ENCODE measurements at regions not wholly inside any gene's neighbourhood (a gene's known extent, or its start where the extent isn't known, plus 50 kb on each side); places are given as distances from the start of the nearest gene placed in this dataset.
A peak's percentile ranks its signal among the peaks of the same experiment; 100 is the strongest.
"Not testable (repeated sequence)": the region's sequence is repeated elsewhere in the genome, so short reads cannot be mapped to it uniquely, and the experiment has no call there.

- DNase-seq: no peak
Observed at GRCh38 chr16:75780669-75781068, 54.4 kb upstream of the CPHXL start.

- DNase-seq: no peak
Observed at GRCh38 chr16:75781683-75782343, 55.5 kb upstream of the CPHXL start.

GRCh38 chr16:75787440-75787839 is 61.1 kb upstream of the CPHXL start:
- DNase-seq: no peak

- DNase-seq: peak in 3 of 56 donors; percentile 3 to 64 (median 15)
Observed at GRCh38 chr16:75789237-75789636, 62.9 kb upstream of the CPHXL start.

GRCh38 chr16:75792771-75793492 is 66.6 kb upstream of the CPHXL start:
- DNase-seq: no peak

GRCh38 chr16:75793641-75794040 is 67.4 kb upstream of the CPHXL start:
- DNase-seq: no peak

GRCh38 chr16:75794426-75794825 is 68.1 kb upstream of the CPHXL start:
- DNase-seq: no peak

GRCh38 chr16:75798714-75799113 is 72.4 kb upstream of the CPHXL start:
- DNase-seq: no peak

GRCh38 chr16:75801307-75801706 is 75.0 kb upstream of the CPHXL start:
- DNase-seq: no peak

- DNase-seq: no peak
Observed at GRCh38 chr16:75803753-75804152, 77.5 kb upstream of the CPHXL start.

- no peak for DNase-seq
Observed at GRCh38 chr16:75804368-75804767, 78.1 kb upstream of the CPHXL start.

- no peak for DNase-seq
Observed at GRCh38 chr16:75805946-75806345, 79.7 kb upstream of the CPHXL start.

GRCh38 chr16:75806487-75806886 is 80.2 kb upstream of the CPHXL start:
- no peak for DNase-seq

GRCh38 chr16:75810342-75810741 is 84.1 kb upstream of the CPHXL start:
- no peak for DNase-seq

GRCh38 chr16:75811020-75811634 is 84.8 kb upstream of the CPHXL start:
- DNase-seq: no peak

GRCh38 chr16:75818491-75818890 is 92.2 kb upstream of the CPHXL start:
- no peak for DNase-seq

GRCh38 chr16:75820672-75821071 is 94.4 kb upstream of the CPHXL start:
- no peak for DNase-seq

- no peak for DNase-seq
Observed at GRCh38 chr16:75821117-75821516, 94.8 kb upstream of the CPHXL start.

GRCh38 chr16:75825750-75826149 is 99.5 kb upstream of the CPHXL start:
- DNase-seq: not testable (repeated sequence)

- DNase-seq: not testable (repeated sequence)
Observed at GRCh38 chr16:75827372-75828038, 101.2 kb upstream of the CPHXL start.

GRCh38 chr16:75833385-75833784 is 107.1 kb upstream of the CPHXL start:
- not testable (repeated sequence) for DNase-seq

GRCh38 chr16:75836347-75837010 is 110.2 kb upstream of the CPHXL start:
- DNase-seq: no peak

Measured in amygdala (tissue), 56 donors.